ENCODE measurements at regions not wholly inside any gene's neighbourhood (a gene's known extent, or its start where the extent isn't known, plus 50 kb on each side); places are given as distances from the start of the nearest gene placed in this dataset.

- H3K36me3 ChIP-seq (ENCODE audit: insufficient read depth) = no peaks in the 10 kb centered on the region
- no peak for DNase-seq (ENCODE audit: low spot score)
- 0 out of 2 replicates have a peak, but pooled peaks cover 4% of the 10 kb centered on the region for H3K9me2 ChIP-seq (ENCODE audit: insufficient read depth)
- peaks cover 3% of the 10 kb centered on the region; the same call in 1 of the 3 replicates for H3K9me3 Mint-ChIP-seq
- no peaks in the 10 kb centered on the region for H3K4me1 ChIP-seq (ENCODE audit: insufficient read depth)
- H3K36me3 Mint-ChIP-seq (ENCODE audit: low read depth) = peaks cover 7% of the 10 kb centered on the region
- no peaks in the 10 kb centered on the region for H3K79me2 ChIP-seq (replicated peaks; ENCODE audit: insufficient read depth)
- TF ChIP-seq NANOG (IDR thresholded peaks at IDR 0.05; ENCODE audit: borderline replicate concordance) (no peak), JUNB (IDR thresholded peaks at IDR 0.05; ENCODE audit: unreplicated experiment) (no peak), STAT1 (IDR thresholded peaks at IDR 0.05; ENCODE audit: unreplicated experiment) (no peak), EZH2 (IDR thresholded peaks at IDR 0.05; ENCODE audit: low read depth, unreplicated experiment) (no peak), ETS1 (IDR thresholded peaks at IDR 0.05) (no peak), ZNF331 (CRISPR knock-in tag; IDR thresholded peaks at IDR 0.05; ENCODE audit: low read depth) (no peak), ZNF114 (CRISPR knock-in tag; IDR thresholded peaks at IDR 0.05) (no peak), CTCF (conservative IDR thresholded peaks at IDR 0.05; ENCODE audit: low read depth in 2 of 2) (no peak), POLR2AphosphoS5 (IDR thresholded peaks at IDR 0.05; ENCODE audit: low read depth) (no peak)
- TF ChIP-seq, protein P1, sequence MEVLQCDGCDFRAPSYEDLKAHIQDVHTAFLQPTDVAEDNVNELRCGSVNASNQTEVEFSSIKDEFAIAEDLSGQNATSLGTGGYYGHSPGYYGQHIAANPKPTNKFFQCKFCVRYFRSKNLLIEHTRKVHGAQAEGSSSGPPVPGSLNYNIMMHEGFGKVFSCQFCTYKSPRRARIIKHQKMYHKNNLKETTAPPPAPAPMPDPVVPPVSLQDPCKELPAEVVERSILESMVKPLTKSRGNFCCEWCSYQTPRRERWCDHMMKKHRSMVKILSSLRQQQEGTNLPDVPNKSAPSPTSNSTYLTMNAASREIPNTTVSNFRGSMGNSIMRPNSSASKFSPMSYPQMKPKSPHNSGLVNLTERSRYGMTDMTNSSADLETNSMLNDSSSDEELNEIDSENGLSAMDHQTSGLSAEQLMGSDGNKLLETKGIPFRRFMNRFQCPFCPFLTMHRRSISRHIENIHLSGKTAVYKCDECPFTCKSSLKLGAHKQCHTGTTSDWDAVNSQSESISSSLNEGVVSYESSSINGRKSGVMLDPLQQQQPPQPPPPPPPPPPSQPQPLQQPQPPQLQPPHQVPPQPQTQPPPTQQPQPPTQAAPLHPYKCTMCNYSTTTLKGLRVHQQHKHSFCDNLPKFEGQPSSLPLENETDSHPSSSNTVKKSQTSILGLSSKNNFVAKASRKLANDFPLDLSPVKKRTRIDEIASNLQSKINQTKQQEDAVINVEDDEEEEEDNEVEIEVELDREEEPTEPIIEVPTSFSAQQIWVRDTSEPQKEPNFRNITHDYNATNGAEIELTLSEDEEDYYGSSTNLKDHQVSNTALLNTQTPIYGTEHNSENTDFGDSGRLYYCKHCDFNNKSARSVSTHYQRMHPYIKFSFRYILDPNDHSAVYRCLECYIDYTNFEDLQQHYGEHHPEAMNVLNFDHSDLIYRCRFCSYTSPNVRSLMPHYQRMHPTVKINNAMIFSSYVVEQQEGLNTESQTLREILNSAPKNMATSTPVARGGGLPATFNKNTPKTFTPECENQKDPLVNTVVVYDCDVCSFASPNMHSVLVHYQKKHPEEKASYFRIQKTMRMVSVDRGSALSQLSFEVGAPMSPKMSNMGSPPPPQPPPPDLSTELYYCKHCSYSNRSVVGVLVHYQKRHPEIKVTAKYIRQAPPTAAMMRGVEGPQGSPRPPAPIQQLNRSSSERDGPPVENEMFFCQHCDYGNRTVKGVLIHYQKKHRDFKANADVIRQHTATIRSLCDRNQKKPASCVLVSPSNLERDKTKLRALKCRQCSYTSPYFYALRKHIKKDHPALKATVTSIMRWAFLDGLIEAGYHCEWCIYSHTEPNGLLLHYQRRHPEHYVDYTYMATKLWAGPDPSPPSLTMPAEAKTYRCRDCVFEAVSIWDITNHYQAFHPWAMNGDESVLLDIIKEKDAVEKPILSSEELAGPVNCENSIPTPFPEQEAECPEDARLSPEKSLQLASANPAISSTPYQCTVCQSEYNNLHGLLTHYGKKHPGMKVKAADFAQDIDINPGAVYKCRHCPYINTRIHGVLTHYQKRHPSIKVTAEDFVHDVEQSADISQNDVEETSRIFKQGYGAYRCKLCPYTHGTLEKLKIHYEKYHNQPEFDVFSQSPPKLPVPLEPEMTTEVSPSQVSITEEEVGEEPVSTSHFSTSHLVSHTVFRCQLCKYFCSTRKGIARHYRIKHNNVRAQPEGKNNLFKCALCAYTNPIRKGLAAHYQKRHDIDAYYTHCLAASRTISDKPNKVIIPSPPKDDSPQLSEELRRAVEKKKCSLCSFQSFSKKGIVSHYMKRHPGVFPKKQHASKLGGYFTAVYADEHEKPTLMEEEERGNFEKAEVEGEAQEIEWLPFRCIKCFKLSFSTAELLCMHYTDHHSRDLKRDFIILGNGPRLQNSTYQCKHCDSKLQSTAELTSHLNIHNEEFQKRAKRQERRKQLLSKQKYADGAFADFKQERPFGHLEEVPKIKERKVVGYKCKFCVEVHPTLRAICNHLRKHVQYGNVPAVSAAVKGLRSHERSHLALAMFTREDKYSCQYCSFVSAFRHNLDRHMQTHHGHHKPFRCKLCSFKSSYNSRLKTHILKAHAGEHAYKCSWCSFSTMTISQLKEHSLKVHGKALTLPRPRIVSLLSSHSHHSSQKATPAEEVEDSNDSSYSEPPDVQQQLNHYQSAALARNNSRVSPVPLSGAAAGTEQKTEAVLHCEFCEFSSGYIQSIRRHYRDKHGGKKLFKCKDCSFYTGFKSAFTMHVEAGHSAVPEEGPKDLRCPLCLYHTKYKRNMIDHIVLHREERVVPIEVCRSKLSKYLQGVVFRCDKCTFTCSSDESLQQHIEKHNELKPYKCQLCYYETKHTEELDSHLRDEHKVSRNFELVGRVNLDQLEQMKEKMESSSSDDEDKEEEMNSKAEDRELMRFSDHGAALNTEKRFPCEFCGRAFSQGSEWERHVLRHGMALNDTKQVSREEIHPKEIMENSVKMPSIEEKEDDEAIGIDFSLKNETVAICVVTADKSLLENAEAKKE (CRISPR knock-in tag; IDR thresholded peaks at IDR 0.05) = no peak
- peaks cover 6% of the 10 kb centered on the region for H3K27me3 Mint-ChIP-seq (ENCODE audit: insufficient read depth, low read depth, poor library complexity)
- H4K20me1 ChIP-seq (replicated peaks; ENCODE audit: insufficient read depth) = no peaks in the 10 kb centered on the region
- H3K4me3 ChIP-seq = no peak overlapping the region
- no peak for ATAC-seq
- no peak overlapping the region for H3K27ac Mint-ChIP-seq
- H3F3A ChIP-seq (replicated peaks; ENCODE audit: low read depth) = no peaks in the 10 kb centered on the region
- H3K27me3 ChIP-seq (ENCODE audit: insufficient read depth) = no peaks in the 10 kb centered on the region
- 0 out of 3 replicates have a peak, but pooled peaks cover 3% of the 10 kb centered on the region for H3K4me1 Mint-ChIP-seq
- no peak overlapping the region for H3K4me2 ChIP-seq
- H3K4me3 Mint-ChIP-seq = no peak overlapping the region
- H3K27ac ChIP-seq (ENCODE audit: low read depth) = no peak overlapping the region
- no peak overlapping the region for H2AFZ ChIP-seq
Observed at GRCh38 chr22:48564995-48565394, 1262.7 kb downstream of the BRD1 start.

All from GM23338 (cell line).